CD14-positive monocyte (primary cell): ENCODE measurements at regions not wholly inside any gene's neighbourhood (a gene's known extent, or its start where the extent isn't known, plus 50 kb on each side); places are given as distances from the start of the nearest gene placed in this dataset.

ENCODE experiments used
- DNase-seq, 3 donors: peaks; one replicate each; pipeline ENCODE4 v3.0.0-alpha.2; 2011 to 2022
- H2AFZ ChIP-seq: 2 replicates; pipeline ENCODE4 v1.6.0; 2012; ENCODE audit warnings: mild to moderate bottlenecking, low read depth, low read length, inconsistent platforms; ENCODE audit not compliant: insufficient read depth, poor library complexity, severe bottlenecking
- H3K27ac ChIP-seq, 2 donors: 1 replicate in 1 of 2; 2 replicates in 1 of 2; pipeline ENCODE4 v1.5.1; 2012 to 2013; ENCODE audit warnings: low read length in 2 of 2, control low read depth in 1 of 2, inconsistent platforms in 1 of 2, low read depth in 1 of 2, mild to moderate bottlenecking in 1 of 2
- H3K27me3 ChIP-seq, 2 donors: one replicate each; pipeline versions ENCODE4 v1.6.0 to v1.6.1; 2011 to 2013; ENCODE audit warnings: low read length in 2 of 2; ENCODE audit not compliant: control insufficient read depth in 2 of 2, insufficient read depth in 2 of 2
- H3K36me3 ChIP-seq, 2 donors: replicated peaks in 1 of 2; 1 replicate in 1 of 2; 2 replicates in 1 of 2; pipeline versions ENCODE4 v1.5.1 to v1.6.1; 2012 to 2013; ENCODE audit warnings: low read length in 2 of 2, control low read depth in 1 of 2, inconsistent platforms in 1 of 2, mild to moderate bottlenecking in 1 of 2; ENCODE audit not compliant: insufficient read depth in 2 of 2, control insufficient read depth in 1 of 2
- H3K4me1 ChIP-seq, 2 donors: 1 replicate in 1 of 2; 2 replicates in 1 of 2; pipeline versions ENCODE4 v1.5.1 to v1.6.1; 2012 to 2013; ENCODE audit warnings: low read length in 2 of 2, control low read depth in 1 of 2, inconsistent platforms in 1 of 2, mild to moderate bottlenecking in 1 of 2, moderate library complexity in 1 of 2; ENCODE audit not compliant: insufficient read depth in 2 of 2, control insufficient read depth in 1 of 2
- H3K4me2 ChIP-seq: replicated peaks from 2 replicates; pipeline ENCODE3; 2012; ENCODE audit warnings: low read length, moderate library complexity, mild to moderate bottlenecking; ENCODE audit not compliant: poor library complexity, severe bottlenecking; ENCODE audit errors: extremely low read depth
- H3K4me3 ChIP-seq, 3 experiments: fragments of 200-600 bp in 1 of 3; sonication (generic) in 1 of 3; replicated peaks in 1 of 3; 1 replicate in 2 of 3; 2 replicates in 1 of 3; pipeline ENCODE4 v1.5.1; 2011 to 2013; ENCODE audit warnings: low read length in 3 of 3, mild to moderate bottlenecking in 3 of 3, control low read depth in 2 of 3, low read depth in 2 of 3, inconsistent platforms in 1 of 3, moderate library complexity in 1 of 3
- H3K79me2 ChIP-seq: 2 replicates; pipeline ENCODE4 v1.6.0; 2012; ENCODE audit warnings: mild to moderate bottlenecking, control low read depth, inconsistent platforms, low read length, moderate library complexity; ENCODE audit not compliant: insufficient read depth
- H3K9ac ChIP-seq: 2 replicates; pipeline ENCODE4 v1.6.0; 2017; ENCODE audit warnings: low read length, mild to moderate bottlenecking; ENCODE audit not compliant: insufficient read depth, poor library complexity, severe bottlenecking
- H3K9me3 ChIP-seq, 2 donors: replicated peaks in 1 of 2; 1 replicate in 1 of 2; 2 replicates in 1 of 2; pipeline versions ENCODE4 v1.5.1 to v1.6.1; 2012 to 2013; ENCODE audit warnings: low read length in 2 of 2, control low read depth in 1 of 2; ENCODE audit not compliant: control insufficient read depth in 1 of 2, insufficient read depth in 1 of 2
- H4K20me1 ChIP-seq: 2 replicates; pipeline ENCODE4 v1.6.0; 2012; ENCODE audit warnings: mild to moderate bottlenecking, low read length, control low read depth, moderate library complexity; ENCODE audit not compliant: insufficient read depth
- H3K27ac Mint-ChIP-seq, 7 donors: one replicate each; pipeline ENCODE4 v1.8.0; 2020; ENCODE audit warnings: mild to moderate bottlenecking in 7 of 7, mixed read lengths in 7 of 7, moderate library complexity in 6 of 7, inconsistent platforms in 2 of 7
- H3K27me3 Mint-ChIP-seq, 3 donors: one replicate each; pipeline ENCODE4 v1.8.0; 2021 to 2022; ENCODE audit warnings: low read depth in 3 of 3, mild to moderate bottlenecking in 3 of 3, mixed read lengths in 3 of 3, moderate library complexity in 3 of 3, inconsistent platforms in 1 of 3
- H3K36me3 Mint-ChIP-seq, 2 donors: one replicate each; pipeline ENCODE4 v1.8.0; 2020; ENCODE audit warnings: mixed read lengths in 2 of 2, inconsistent platforms in 1 of 2, mild to moderate bottlenecking in 1 of 2
- H3K4me1 Mint-ChIP-seq: one replicate; pipeline ENCODE4 v1.8.0; 2020; ENCODE audit warnings: mild to moderate bottlenecking, mixed read lengths
- H3K4me3 Mint-ChIP-seq, 2 donors: one replicate each; pipeline ENCODE4 v1.8.0; 2020; ENCODE audit warnings: mild to moderate bottlenecking in 2 of 2, mixed read lengths in 2 of 2, moderate library complexity in 1 of 2
- H3K9me3 Mint-ChIP-seq, 7 donors: one replicate each; pipeline ENCODE4 v1.8.0; 2020 to 2022; ENCODE audit warnings: mixed read lengths in 7 of 7, mild to moderate bottlenecking in 6 of 7, moderate library complexity in 6 of 7, inconsistent platforms in 2 of 7
- CTCF ChIP-seq: fragments of 200-600 bp; IDR thresholded peaks from one replicate; pipeline ENCODE4 v1.8.0; 2022; ENCODE audit warnings: antibody characterized with exemption, mild to moderate bottlenecking
- WGBS: methylation state at CpG from one replicate; pipeline ENCODE4 v1.1.5; 2013; ENCODE audit warnings: missing lambda C conversion rate; ENCODE audit not compliant: insufficient coverage; 5-methylcytosine and 5-hydroxymethylcytosine counted together
- intact Hi-C, 2 donors: fragments of 100-400 bp; cut with micrococcal nuclease; formaldehyde crosslinking; loops; one replicate each; pipeline versions ENCODE4 v1.15.0 to v1.15.1; 2023

GRCh38 chr15:58302832-58303231, 129.0 kb upstream of the LIPC start:
- no CpG with 5 or more reads among the region's 1 CpG for WGBS
- no peak for TF ChIP-seq CTCF
- H3K4me2 ChIP-seq: no peak overlapping the region

GRCh38 chr15:58303236-58303635, 128.6 kb upstream of the LIPC start:
- Mint-ChIP-seq H3K4me3 (no peak overlapping the region), H3K36me3 (no peaks in the 10 kb centered on the region), H3K27ac (peak overlapping the region in 6 of 7 donors; percentile 14 to 92 (median 47)), H3K27me3 (peaks cover 0 to 1% (median 0%) of the 10 kb centered on the region in 3 donors), H3K9me3 (peaks cover 0 to 5% (median 3%) of the 10 kb centered on the region in 7 donors), H3K4me1 (peaks cover 31% of the 10 kb centered on the region)
- intact Hi-C loops: loop anchor here in 1 of 2 donors (10.0 kb wide), 1 partner anchor 52 kb away; no protein-coding TSS in a partner anchor
- Histone ChIP-seq H3K9ac (no peak overlapping the region), H2AFZ (no peak overlapping the region), H3K4me3 (no peak overlapping the region), H3K27ac (peak overlapping the region in 1 of 2 donors; percentile 67), H3K36me3 (no peaks in the 10 kb centered on the region), H3K9me3 (no peaks in the 10 kb centered on the region), H3K4me1 (peaks cover 22 to 29% of the 10 kb centered on the region in 2 donors), H3K79me2 (no peaks in the 10 kb centered on the region), H3K4me2 (no peak overlapping the region), H3K27me3 (no peaks in the 10 kb centered on the region), H4K20me1 (no peaks in the 10 kb centered on the region)
- no peak for DNase-seq
- TF ChIP-seq CTCF: no peak
- WGBS: 90% methylated on average over 3 of the region's 6 CpGs

More at GRCh38 chr15:58302832-58303231, 129.0 kb upstream of the LIPC start:
- Histone ChIP-seq H4K20me1 (no peaks in the 10 kb centered on the region), H3K27me3 (no peaks in the 10 kb centered on the region), H3K79me2 (no peaks in the 10 kb centered on the region), H3K36me3 (no peaks in the 10 kb centered on the region), H3K4me3 (no peak overlapping the region), H3K27ac (peak overlapping the region in 1 of 2 donors; percentile 67), H2AFZ (peak overlapping the region; percentile 7), H3K9ac (no peak overlapping the region), H3K9me3 (no peaks in the 10 kb centered on the region), H3K4me1 (peaks cover 22 to 29% of the 10 kb centered on the region in 2 donors)
- peak; percentile 37 to 61 (median 59) for DNase-seq
- intact Hi-C loops: loop anchor here in 1 of 2 donors (10.0 kb wide), 1 partner anchor 52 kb away; no protein-coding TSS in a partner anchor
- Mint-ChIP-seq H3K27me3 (peaks cover 0 to 1% (median 0%) of the 10 kb centered on the region in 3 donors), H3K4me1 (peaks cover 31% of the 10 kb centered on the region), H3K27ac (peak overlapping the region in 6 of 7 donors; percentile 10 to 92 (median 47)), H3K36me3 (no peaks in the 10 kb centered on the region), H3K9me3 (peaks cover 0 to 5% (median 3%) of the 10 kb centered on the region in 7 donors), H3K4me3 (no peak overlapping the region)
